Panc1 (cell line): ENCODE measurements at regions not wholly inside any gene's neighbourhood (a gene's known extent, or its start where the extent isn't known, plus 50 kb on each side); places are given as distances from the start of the nearest gene placed in this dataset.

Experiments
- ATAC-seq: fragments of 200-7000 bp; cut with Tn5 transposase; 2 replicates; pipeline ENCODE4 v1.9.1; 2020; ENCODE audit warnings: mild to moderate bottlenecking, moderate library complexity
- BruUV-seq: library from RNA; stranded (reverse); fragments of 400-500 nt; replicated peaks from 2 replicates; lab custom pipeline; 2021; lab: Mats Ljungman, UMichigan
- CTCF ChIA-PET: fragments of 300-600 bp; sonication (Branson Sonifier 250); formaldehyde crosslinking; loops from one replicate; lab custom pipeline; 2022; ENCODE audit warnings: antibody characterized with exemption; lab: Charles Lee
- POLR2A ChIA-PET: fragments of 300-600 bp; sonication (Branson Sonifier 250); formaldehyde crosslinking; loops from one replicate; lab custom pipeline; 2022; ENCODE audit warnings: antibody characterized with exemption; lab: Charles Lee
- DNase-seq: peaks from one replicate; pipeline ENCODE4 v3.0.0-alpha.2; 2010; ENCODE audit warnings: low read depth, low spot score
- H3K27ac ChIP-seq: 2 replicates; pipeline ENCODE4 v1.5.1; 2011; ENCODE audit warnings: mild to moderate bottlenecking, low read length, inconsistent platforms
- H3K27me3 ChIP-seq: fragments of 200-500 bp; sonication (Bioruptor generic); 2 replicates; pipeline ENCODE4 v1.6.0; 2014; ENCODE audit warnings: low read length, inconsistent platforms; ENCODE audit not compliant: control insufficient read depth, insufficient read depth
- H3K36me3 ChIP-seq: fragments of 200-500 bp; sonication (Bioruptor generic); 2 replicates; pipeline ENCODE4 v1.5.1; 2014; ENCODE audit warnings: inconsistent platforms, mild to moderate bottlenecking, low read length, moderate library complexity; ENCODE audit not compliant: control insufficient read depth, insufficient read depth
- H3K4me1 ChIP-seq: 2 replicates; pipeline ENCODE4 v1.5.1; 2011; ENCODE audit warnings: inconsistent platforms, mild to moderate bottlenecking, low read length, moderate library complexity; ENCODE audit not compliant: control insufficient read depth, insufficient read depth
- H3K4me3 ChIP-seq, 2 experiments: 2 replicates each; pipeline ENCODE4 v1.5.1; 2011 to 2012; ENCODE audit warnings: low read depth in 2 of 2, low read length in 2 of 2, mild to moderate bottlenecking in 2 of 2, inconsistent platforms in 1 of 2, moderate library complexity in 1 of 2
- H3K9me3 ChIP-seq: fragments of 200-500 bp; sonication (Bioruptor generic); 2 replicates; pipeline ENCODE4 v1.5.1; 2014; ENCODE audit warnings: low read depth, mild to moderate bottlenecking, inconsistent platforms, low read length, moderate library complexity; ENCODE audit not compliant: control insufficient read depth, insufficient read depth
- POLR2AphosphoS5 ChIP-seq: IDR thresholded peaks from 2 replicates; pipeline ENCODE4 v1.6.1; 2012; ENCODE audit warnings: mild to moderate bottlenecking, low read depth, low read length, moderate library complexity
- SIN3A ChIP-seq: IDR thresholded peaks from 2 replicates; pipeline ENCODE4 v1.6.1; 2012; ENCODE audit warnings: low read depth, mild to moderate bottlenecking, low read length, moderate library complexity, borderline replicate concordance; ENCODE audit not compliant: insufficient read depth
- TCF7L2 ChIP-seq: IDR thresholded peaks from 2 replicates; pipeline ENCODE4 v1.6.1; 2011; ENCODE audit warnings: mild to moderate bottlenecking, low read depth, low read length, inconsistent platforms
- in situ Hi-C: cut with HindIII; loops from 2 replicates; pipeline ENCODE4 v1.10.0; 2016; ENCODE audit warnings: low sequenced_read_pairs, low pct_unique_long_range_greater_than_20kb
- intact Hi-C: fragments of 100-400 bp; cut with micrococcal nuclease; formaldehyde crosslinking; loops from one replicate; pipeline ENCODE4 v1.10.0; 2022; ENCODE audit not compliant: unreplicated experiment
- TF ChIP-seq, protein P1 (sequence below), 2 experiments: IDR thresholded peaks; 2 replicates each; pipeline ENCODE4 v1.6.1; 2011 to 2012; ENCODE audit warnings: low read depth in 2 of 2, control low read depth in 1 of 2, low read length in 1 of 2, mild to moderate bottlenecking in 1 of 2, moderate library complexity in 1 of 2; ENCODE audit not compliant: insufficient read depth in 1 of 2
- TF ChIP-seq, protein P2 (sequence below): fragments of 450-650 bp; IDR thresholded peaks from 2 replicates; pipeline ENCODE4 v1.5.1; 2017; ENCODE audit warnings: mild to moderate bottlenecking

DNA sequence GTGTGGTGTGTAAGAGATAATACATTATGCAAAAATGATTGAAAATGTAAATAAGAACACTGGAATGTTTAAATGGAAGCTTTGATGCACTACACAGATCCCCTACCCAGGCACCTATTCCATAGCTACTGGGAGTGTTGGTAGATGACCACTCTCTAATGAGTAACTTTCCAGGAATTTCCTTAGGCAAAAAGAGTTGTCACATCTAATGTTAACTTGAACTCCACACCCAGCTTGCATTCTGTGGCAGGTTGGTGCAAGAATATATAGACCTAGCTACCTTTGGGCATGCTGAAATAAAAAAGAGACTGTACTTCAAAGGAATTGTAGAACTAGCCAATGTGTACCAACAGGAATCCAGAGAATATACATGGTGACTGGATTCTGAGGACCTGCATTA, 1254.2 kb upstream of the EYS start:
- Histone ChIP-seq H3K27me3 (no peaks in the 10 kb centered on the region), H3K27ac (no peak overlapping the region), H3K4me1 (no peaks in the 10 kb centered on the region), H3K4me3 (no peak overlapping the region), H3K9me3 (no peaks in the 10 kb centered on the region; the same call in 1 of the 2 replicates), H3K36me3 (no peaks in the 10 kb centered on the region)
- in situ Hi-C loops (no loop called here), intact Hi-C loops (no loop called here)
- ChIA-PET POLR2A (no interaction called here), CTCF (interaction anchor here (0.7 kb wide), 1 partner anchor 838 kb away, joined by 3 read pairs; no protein-coding TSS in a partner anchor)
- DNase-seq (no peak), ATAC-seq (no peak)
- BruUV-seq: no TSS peak
- TF ChIP-seq, protein P1, sequence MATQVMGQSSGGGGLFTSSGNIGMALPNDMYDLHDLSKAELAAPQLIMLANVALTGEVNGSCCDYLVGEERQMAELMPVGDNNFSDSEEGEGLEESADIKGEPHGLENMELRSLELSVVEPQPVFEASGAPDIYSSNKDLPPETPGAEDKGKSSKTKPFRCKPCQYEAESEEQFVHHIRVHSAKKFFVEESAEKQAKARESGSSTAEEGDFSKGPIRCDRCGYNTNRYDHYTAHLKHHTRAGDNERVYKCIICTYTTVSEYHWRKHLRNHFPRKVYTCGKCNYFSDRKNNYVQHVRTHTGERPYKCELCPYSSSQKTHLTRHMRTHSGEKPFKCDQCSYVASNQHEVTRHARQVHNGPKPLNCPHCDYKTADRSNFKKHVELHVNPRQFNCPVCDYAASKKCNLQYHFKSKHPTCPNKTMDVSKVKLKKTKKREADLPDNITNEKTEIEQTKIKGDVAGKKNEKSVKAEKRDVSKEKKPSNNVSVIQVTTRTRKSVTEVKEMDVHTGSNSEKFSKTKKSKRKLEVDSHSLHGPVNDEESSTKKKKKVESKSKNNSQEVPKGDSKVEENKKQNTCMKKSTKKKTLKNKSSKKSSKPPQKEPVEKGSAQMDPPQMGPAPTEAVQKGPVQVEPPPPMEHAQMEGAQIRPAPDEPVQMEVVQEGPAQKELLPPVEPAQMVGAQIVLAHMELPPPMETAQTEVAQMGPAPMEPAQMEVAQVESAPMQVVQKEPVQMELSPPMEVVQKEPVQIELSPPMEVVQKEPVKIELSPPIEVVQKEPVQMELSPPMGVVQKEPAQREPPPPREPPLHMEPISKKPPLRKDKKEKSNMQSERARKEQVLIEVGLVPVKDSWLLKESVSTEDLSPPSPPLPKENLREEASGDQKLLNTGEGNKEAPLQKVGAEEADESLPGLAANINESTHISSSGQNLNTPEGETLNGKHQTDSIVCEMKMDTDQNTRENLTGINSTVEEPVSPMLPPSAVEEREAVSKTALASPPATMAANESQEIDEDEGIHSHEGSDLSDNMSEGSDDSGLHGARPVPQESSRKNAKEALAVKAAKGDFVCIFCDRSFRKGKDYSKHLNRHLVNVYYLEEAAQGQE (IDR thresholded peaks at IDR 0.05; ENCODE audit: insufficient read depth in 1 of 2, low read depth in 2 of 2, low read length in 1 of 2): no peak
- TF ChIP-seq TCF7L2 (no peak), SIN3A (no peak), POLR2AphosphoS5 (no peak)
- TF ChIP-seq, protein P2, sequence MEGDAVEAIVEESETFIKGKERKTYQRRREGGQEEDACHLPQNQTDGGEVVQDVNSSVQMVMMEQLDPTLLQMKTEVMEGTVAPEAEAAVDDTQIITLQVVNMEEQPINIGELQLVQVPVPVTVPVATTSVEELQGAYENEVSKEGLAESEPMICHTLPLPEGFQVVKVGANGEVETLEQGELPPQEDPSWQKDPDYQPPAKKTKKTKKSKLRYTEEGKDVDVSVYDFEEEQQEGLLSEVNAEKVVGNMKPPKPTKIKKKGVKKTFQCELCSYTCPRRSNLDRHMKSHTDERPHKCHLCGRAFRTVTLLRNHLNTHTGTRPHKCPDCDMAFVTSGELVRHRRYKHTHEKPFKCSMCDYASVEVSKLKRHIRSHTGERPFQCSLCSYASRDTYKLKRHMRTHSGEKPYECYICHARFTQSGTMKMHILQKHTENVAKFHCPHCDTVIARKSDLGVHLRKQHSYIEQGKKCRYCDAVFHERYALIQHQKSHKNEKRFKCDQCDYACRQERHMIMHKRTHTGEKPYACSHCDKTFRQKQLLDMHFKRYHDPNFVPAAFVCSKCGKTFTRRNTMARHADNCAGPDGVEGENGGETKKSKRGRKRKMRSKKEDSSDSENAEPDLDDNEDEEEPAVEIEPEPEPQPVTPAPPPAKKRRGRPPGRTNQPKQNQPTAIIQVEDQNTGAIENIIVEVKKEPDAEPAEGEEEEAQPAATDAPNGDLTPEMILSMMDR: no peak

DNA sequence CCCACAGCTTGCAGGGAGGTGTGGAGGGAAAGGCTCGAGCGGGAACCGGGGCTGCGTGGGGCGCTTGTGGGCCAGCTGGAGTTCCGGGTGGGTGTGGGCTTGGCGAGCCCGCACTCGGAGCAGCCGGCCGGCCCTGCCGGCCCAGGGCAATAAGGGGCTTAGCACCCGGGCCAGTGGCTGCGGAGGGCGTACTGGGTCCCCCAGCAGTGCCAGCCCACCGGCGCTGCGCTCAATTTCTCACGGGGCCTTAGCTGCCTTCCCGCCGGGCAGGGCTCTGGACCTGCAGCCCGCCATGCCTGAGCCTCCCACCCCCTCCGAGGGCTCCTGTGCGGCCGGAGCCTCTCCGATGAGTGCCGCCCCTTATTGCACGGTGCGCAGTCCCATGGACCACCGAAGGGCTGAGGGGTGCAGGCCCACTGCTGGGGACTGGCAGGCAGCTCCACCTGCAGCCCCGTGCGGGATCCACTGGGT, 1242.2 kb upstream of the EYS start:
- Histone ChIP-seq H3K27ac (no peak overlapping the region), H3K36me3 (no peaks in the 10 kb centered on the region), H3K4me1 (no peaks in the 10 kb centered on the region), H3K27me3 (no peaks in the 10 kb centered on the region), H3K4me3 (no peak overlapping the region), H3K9me3 (no peaks in the 10 kb centered on the region)
- ChIA-PET POLR2A (no interaction called here), CTCF (no interaction called here)
- intact Hi-C loops: no loop called here
- ATAC-seq (no peak), DNase-seq (no peak)
- BruUV-seq: no TSS peak
- TF ChIP-seq, protein P2: no peak
- TF ChIP-seq SIN3A (no peak), TCF7L2 (no peak), POLR2AphosphoS5 (no peak)
- TF ChIP-seq, protein P1 (IDR thresholded peaks at IDR 0.05; ENCODE audit: insufficient read depth in 1 of 2, low read depth in 2 of 2, low read length in 1 of 2): no peak
- in situ Hi-C loops: no loop called here
